Progenitor cell of endocrine pancreas (in vitro differentiated cells): ENCODE measurements at regions not wholly inside any gene's neighbourhood (a gene's known extent, or its start where the extent isn't known, plus 50 kb on each side); places are given as distances from the start of the nearest gene placed in this dataset.
"Not testable (repeated sequence)": the region's sequence is repeated elsewhere in the genome, so short reads cannot be mapped to it uniquely, and the experiment has no call there.

Experiments
- DNase-seq: peaks from one replicate; pipeline ENCODE4 v3.0.0; 2021; ENCODE audit warnings: low spot score; ENCODE audit not compliant: unreplicated experiment
- H3K27ac Mint-ChIP-seq: 2 replicates; pipeline ENCODE4 v1.8.0; 2021; ENCODE audit warnings: mild to moderate bottlenecking, moderate library complexity, mixed read lengths
- H3K27me3 Mint-ChIP-seq: 2 replicates; pipeline ENCODE4 v1.8.0; 2021; ENCODE audit warnings: mixed read lengths
- H3K36me3 Mint-ChIP-seq: 2 replicates; pipeline ENCODE4 v1.8.0; 2022; ENCODE audit warnings: mixed read lengths; ENCODE audit not compliant: insufficient read depth
- H3K4me1 Mint-ChIP-seq: 2 replicates; pipeline ENCODE4 v1.8.0; 2021; ENCODE audit warnings: low read depth, mixed read lengths
- H3K4me3 Mint-ChIP-seq: 2 replicates; pipeline ENCODE4 v1.8.0; 2021; ENCODE audit warnings: low read depth, mild to moderate bottlenecking, moderate library complexity, mixed read lengths
- H3K9me3 Mint-ChIP-seq: 2 replicates; pipeline ENCODE4 v1.8.0; 2021; ENCODE audit warnings: low read depth, mixed read lengths
- TF ChIP-seq, protein P1 (sequence below): fragments of 200-600 bp; sonication (generic); IDR thresholded peaks from one replicate; pipeline ENCODE4 v1.5.0; 2021; ENCODE audit warnings: antibody characterized with exemption, mild to moderate bottlenecking; ENCODE audit not compliant: unreplicated experiment

DNA sequence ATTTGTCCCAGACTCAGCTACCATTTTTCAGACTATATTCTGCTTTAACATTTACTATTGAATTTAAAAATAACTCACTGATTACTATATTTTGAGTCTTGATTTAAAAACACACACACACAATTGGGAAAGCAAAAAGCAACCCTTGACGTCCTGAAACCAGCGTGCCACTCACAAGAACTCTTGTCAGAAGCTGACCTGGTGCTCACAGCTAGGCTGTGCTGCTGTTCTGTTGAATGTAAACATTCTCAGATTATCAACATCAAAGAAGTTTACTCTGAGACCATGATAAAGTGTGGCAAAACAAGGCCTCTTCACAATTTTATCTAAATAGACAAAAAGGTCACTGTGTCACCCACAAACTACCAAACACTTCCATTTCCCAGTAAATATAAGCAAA is 62.6 kb upstream of the CACNA2D1 start:
- H3K4me3 Mint-ChIP-seq: no peak overlapping the region
- H3K36me3 Mint-ChIP-seq: no peaks in the 10 kb centered on the region
- TF ChIP-seq, protein P1, sequence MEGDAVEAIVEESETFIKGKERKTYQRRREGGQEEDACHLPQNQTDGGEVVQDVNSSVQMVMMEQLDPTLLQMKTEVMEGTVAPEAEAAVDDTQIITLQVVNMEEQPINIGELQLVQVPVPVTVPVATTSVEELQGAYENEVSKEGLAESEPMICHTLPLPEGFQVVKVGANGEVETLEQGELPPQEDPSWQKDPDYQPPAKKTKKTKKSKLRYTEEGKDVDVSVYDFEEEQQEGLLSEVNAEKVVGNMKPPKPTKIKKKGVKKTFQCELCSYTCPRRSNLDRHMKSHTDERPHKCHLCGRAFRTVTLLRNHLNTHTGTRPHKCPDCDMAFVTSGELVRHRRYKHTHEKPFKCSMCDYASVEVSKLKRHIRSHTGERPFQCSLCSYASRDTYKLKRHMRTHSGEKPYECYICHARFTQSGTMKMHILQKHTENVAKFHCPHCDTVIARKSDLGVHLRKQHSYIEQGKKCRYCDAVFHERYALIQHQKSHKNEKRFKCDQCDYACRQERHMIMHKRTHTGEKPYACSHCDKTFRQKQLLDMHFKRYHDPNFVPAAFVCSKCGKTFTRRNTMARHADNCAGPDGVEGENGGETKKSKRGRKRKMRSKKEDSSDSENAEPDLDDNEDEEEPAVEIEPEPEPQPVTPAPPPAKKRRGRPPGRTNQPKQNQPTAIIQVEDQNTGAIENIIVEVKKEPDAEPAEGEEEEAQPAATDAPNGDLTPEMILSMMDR: no peak
- H3K4me1 Mint-ChIP-seq: peaks cover 12% of the 10 kb centered on the region
- peaks cover 38% of the 10 kb centered on the region for H3K27me3 Mint-ChIP-seq
- peaks cover 8% of the 10 kb centered on the region for H3K9me3 Mint-ChIP-seq
- H3K27ac Mint-ChIP-seq: no peak overlapping the region
- DNase-seq: no peak

GRCh38 chr7:82501346-82501745 is 57.8 kb upstream of the CACNA2D1 start:
- TF ChIP-seq, protein P1: no peak
- H3K27me3 Mint-ChIP-seq: peaks cover 16% of the 10 kb centered on the region
- H3K27ac Mint-ChIP-seq: no peak overlapping the region
- H3K36me3 Mint-ChIP-seq: peaks cover 2% of the 10 kb centered on the region
- H3K9me3 Mint-ChIP-seq: peaks cover 13% of the 10 kb centered on the region
- H3K4me3 Mint-ChIP-seq: no peak overlapping the region
- H3K4me1 Mint-ChIP-seq: peaks cover 6% of the 10 kb centered on the region
- DNase-seq: no peak

DNA sequence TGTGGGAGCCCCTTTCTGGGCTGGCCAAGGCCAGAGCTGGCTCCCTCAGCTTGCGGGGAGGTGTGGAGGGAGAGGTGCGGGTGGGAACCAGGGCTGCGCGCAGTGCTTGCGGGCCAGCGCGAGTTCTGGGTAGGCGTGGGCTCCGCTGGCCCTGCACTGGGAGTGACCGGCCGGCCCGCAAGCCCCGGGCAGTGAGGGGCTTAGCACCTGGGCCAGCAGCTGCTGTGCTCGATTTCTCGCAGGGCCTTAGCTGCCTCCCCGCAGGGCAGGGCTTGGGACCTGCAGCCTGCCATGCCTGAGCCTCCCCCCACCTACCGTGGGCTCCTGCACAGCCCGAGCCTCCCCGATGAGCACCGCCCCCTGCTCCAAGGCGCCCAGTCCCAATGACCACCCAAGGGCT is 56.0 kb upstream of the CACNA2D1 start:
- not testable (repeated sequence) for H3K4me1 Mint-ChIP-seq, H3K4me3 Mint-ChIP-seq, H3K27ac Mint-ChIP-seq, DNase-seq, H3K36me3 Mint-ChIP-seq
- peaks cover 14% of the 10 kb centered on the region for H3K27me3 Mint-ChIP-seq
- H3K9me3 Mint-ChIP-seq: peaks cover 13% of the 10 kb centered on the region

DNA sequence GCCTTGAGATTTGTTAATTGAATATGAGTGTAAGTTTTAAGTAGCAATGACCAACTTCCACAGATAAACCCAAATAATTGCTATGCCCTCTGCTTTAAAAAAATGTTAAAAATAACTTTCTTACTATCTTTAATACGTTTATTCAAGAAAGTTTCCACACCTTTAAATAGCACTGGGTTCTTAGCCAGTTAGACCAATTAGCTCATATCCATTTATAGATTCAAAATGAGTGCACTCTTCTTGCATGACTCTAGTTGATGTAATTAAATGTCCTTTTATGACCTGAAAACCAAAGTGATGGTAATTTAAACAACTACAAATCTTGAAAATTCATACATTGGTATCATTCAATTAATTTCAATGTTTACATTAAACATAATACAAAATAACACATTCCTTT is 50.8 kb upstream of the CACNA2D1 start:
- H3K27ac Mint-ChIP-seq: no peak overlapping the region

More for the DNA sequence above, 50.8 kb upstream of the CACNA2D1 start:
- H3K4me1 Mint-ChIP-seq: no peaks in the 10 kb centered on the region
- peaks cover 4% of the 10 kb centered on the region for H3K9me3 Mint-ChIP-seq
- H3K27me3 Mint-ChIP-seq: peaks cover 9% of the 10 kb centered on the region
- no peak overlapping the region for H3K4me3 Mint-ChIP-seq
- no peak for DNase-seq
- no peaks in the 10 kb centered on the region for H3K36me3 Mint-ChIP-seq
- TF ChIP-seq, protein P1: no peak
